ENCODE measurements at regions not wholly inside any gene's neighbourhood (a gene's known extent, or its start where the extent isn't known, plus 50 kb on each side); places are given as distances from the start of the nearest gene placed in this dataset.
"Not testable (repeated sequence)": the region's sequence is repeated elsewhere in the genome, so short reads cannot be mapped to it uniquely, and the experiment has no call there.

- not testable (repeated sequence) for H3K9me3 Mint-ChIP-seq, H3K36me3 Mint-ChIP-seq, H3K27me3 Mint-ChIP-seq, H3K4me3 Mint-ChIP-seq, H3K27ac Mint-ChIP-seq
- H3K4me1 Mint-ChIP-seq, result peaks cover 11% of the 10 kb centered on the region
These were observed 363.4 kb downstream of the BCL2L11 start for GRCh38 chr2:111484097-111484496.

GRCh38 chr2:111485895-111486294, 365.2 kb downstream of the BCL2L11 start:
- H3K27me3 Mint-ChIP-seq, H3K4me3 Mint-ChIP-seq, H3K36me3 Mint-ChIP-seq, H3K27ac Mint-ChIP-seq, H3K9me3 Mint-ChIP-seq, H3K4me1 Mint-ChIP-seq: not testable (repeated sequence)

- peaks cover 11% of the 10 kb centered on the region for H3K4me1 Mint-ChIP-seq
- not testable (repeated sequence) for H3K36me3 Mint-ChIP-seq, H3K27ac Mint-ChIP-seq, H3K9me3 Mint-ChIP-seq, H3K4me3 Mint-ChIP-seq, H3K27me3 Mint-ChIP-seq
These were observed 367.7 kb downstream of the BCL2L11 start for GRCh38 chr2:111488451-111488850.

- not testable (repeated sequence) for H3K36me3 Mint-ChIP-seq, H3K9me3 Mint-ChIP-seq, H3K27ac Mint-ChIP-seq, H3K27me3 Mint-ChIP-seq, H3K4me3 Mint-ChIP-seq
- H3K4me1 Mint-ChIP-seq, result peaks cover 11% of the 10 kb centered on the region
These were observed 368.7 kb downstream of the BCL2L11 start for GRCh38 chr2:111489460-111489859.

GRCh38 chr2:111491181-111491580, 370.5 kb downstream of the BCL2L11 start:
- peak overlapping the region; percentile 75 for H3K4me3 Mint-ChIP-seq
- not testable (repeated sequence) for H3K9me3 Mint-ChIP-seq, H3K27me3 Mint-ChIP-seq, H3K36me3 Mint-ChIP-seq, H3K27ac Mint-ChIP-seq
- H3K4me1 Mint-ChIP-seq, result peaks cover 14% of the 10 kb centered on the region

GRCh38 chr2:111491614-111492013, 370.9 kb downstream of the BCL2L11 start:
- not testable (repeated sequence) for H3K36me3 Mint-ChIP-seq, H3K9me3 Mint-ChIP-seq, H3K27me3 Mint-ChIP-seq, H3K27ac Mint-ChIP-seq
- peak overlapping the region; percentile 75 for H3K4me3 Mint-ChIP-seq
- peaks cover 15% of the 10 kb centered on the region for H3K4me1 Mint-ChIP-seq

GRCh38 chr2:111492995-111493719, 372.4 kb downstream of the BCL2L11 start:
- peak overlapping the region; percentile 89 for H3K27ac Mint-ChIP-seq
- not testable (repeated sequence) for H3K27me3 Mint-ChIP-seq, H3K36me3 Mint-ChIP-seq, H3K9me3 Mint-ChIP-seq
- peaks cover 18% of the 10 kb centered on the region for H3K4me1 Mint-ChIP-seq
- peak overlapping the region; percentile 87 for H3K4me3 Mint-ChIP-seq

- H3K36me3 Mint-ChIP-seq, H3K9me3 Mint-ChIP-seq, H3K27me3 Mint-ChIP-seq: not testable (repeated sequence)
- peaks cover 18% of the 10 kb centered on the region for H3K4me1 Mint-ChIP-seq
- peak overlapping the region; percentile 87 for H3K4me3 Mint-ChIP-seq
- H3K27ac Mint-ChIP-seq, result peak overlapping the region; percentile 89
These were observed 373.0 kb downstream of the BCL2L11 start for GRCh38 chr2:111493720-111494078.

- H3K36me3 Mint-ChIP-seq, H3K9me3 Mint-ChIP-seq, H3K27me3 Mint-ChIP-seq: not testable (repeated sequence)
- H3K4me1 Mint-ChIP-seq, result peaks cover 18% of the 10 kb centered on the region
- peak overlapping the region; percentile 76 for H3K27ac Mint-ChIP-seq
- H3K4me3 Mint-ChIP-seq, result peak overlapping the region; percentile 76
These were observed 373.7 kb downstream of the BCL2L11 start for GRCh38 chr2:111494288-111494980.

GRCh38 chr2:111494981-111495315, 374.2 kb downstream of the BCL2L11 start:
- H3K27me3 Mint-ChIP-seq, H3K9me3 Mint-ChIP-seq, H3K36me3 Mint-ChIP-seq: not testable (repeated sequence)
- peak overlapping the region; percentile 76 for H3K4me3 Mint-ChIP-seq
- peak overlapping the region; percentile 76 for H3K27ac Mint-ChIP-seq
- peaks cover 18% of the 10 kb centered on the region for H3K4me1 Mint-ChIP-seq

- H3K27me3 Mint-ChIP-seq, H3K4me3 Mint-ChIP-seq, H3K9me3 Mint-ChIP-seq, H3K27ac Mint-ChIP-seq, H3K36me3 Mint-ChIP-seq: not testable (repeated sequence)
- peaks cover 18% of the 10 kb centered on the region for H3K4me1 Mint-ChIP-seq
These were observed 374.9 kb downstream of the BCL2L11 start for GRCh38 chr2:111495636-111496035.

GRCh38 chr2:111496176-111496575, 375.5 kb downstream of the BCL2L11 start:
- H3K27me3 Mint-ChIP-seq, H3K4me3 Mint-ChIP-seq, H3K27ac Mint-ChIP-seq, H3K36me3 Mint-ChIP-seq, H3K9me3 Mint-ChIP-seq: not testable (repeated sequence)
- peaks cover 15% of the 10 kb centered on the region for H3K4me1 Mint-ChIP-seq

GRCh38 chr2:111496860-111497259, 376.1 kb downstream of the BCL2L11 start:
- H3K36me3 Mint-ChIP-seq, H3K27ac Mint-ChIP-seq, H3K4me3 Mint-ChIP-seq, H3K9me3 Mint-ChIP-seq, H3K27me3 Mint-ChIP-seq: not testable (repeated sequence)
- peaks cover 10% of the 10 kb centered on the region for H3K4me1 Mint-ChIP-seq

- H3K4me1 Mint-ChIP-seq, H3K27me3 Mint-ChIP-seq, H3K9me3 Mint-ChIP-seq, H3K27ac Mint-ChIP-seq, H3K36me3 Mint-ChIP-seq, H3K4me3 Mint-ChIP-seq: not testable (repeated sequence)
These were observed 376.6 kb downstream of the BCL2L11 start for GRCh38 chr2:111497270-111497669.

- H3K27ac Mint-ChIP-seq, result peak overlapping the region; percentile 65
- peaks cover 18% of the 10 kb centered on the region for H3K4me1 Mint-ChIP-seq
- H3K9me3 Mint-ChIP-seq, H3K4me3 Mint-ChIP-seq, H3K36me3 Mint-ChIP-seq, H3K27me3 Mint-ChIP-seq: not testable (repeated sequence)
These were observed 379.9 kb downstream of the BCL2L11 start for GRCh38 chr2:111500536-111501062.

- Mint-ChIP-seq H3K4me3 (peak overlapping the region; percentile 82), H3K4me1 (peaks cover 16% of the 10 kb centered on the region), H3K27ac (peak overlapping the region; percentile 99)
- not testable (repeated sequence) for H3K36me3 Mint-ChIP-seq, H3K27me3 Mint-ChIP-seq, H3K9me3 Mint-ChIP-seq
These were observed 380.0 kb downstream of the ANAPC1 start for GRCh38 chr2:111503844-111504570.

Measured in activated naive CD4-positive, alpha-beta T cell treated with anti-CD3 and anti-CD28 coated beads, Interleukin-2, amount 50 U/mL, for 24 hours (primary cell).